GM12872 (cell line): ENCODE measurements at regions not wholly inside any gene's neighbourhood (a gene's known extent, or its start where the extent isn't known, plus 50 kb on each side); places are given as distances from the start of the nearest gene placed in this dataset.

Source experiments
- TF ChIP-seq, protein P1 (sequence below): IDR thresholded peaks from 3 replicates; pipeline ENCODE4 v1.5.1; 2011; ENCODE audit warnings: low read depth, mild to moderate bottlenecking, low read length, moderate library complexity; ENCODE audit not compliant: insufficient read depth

DNA sequence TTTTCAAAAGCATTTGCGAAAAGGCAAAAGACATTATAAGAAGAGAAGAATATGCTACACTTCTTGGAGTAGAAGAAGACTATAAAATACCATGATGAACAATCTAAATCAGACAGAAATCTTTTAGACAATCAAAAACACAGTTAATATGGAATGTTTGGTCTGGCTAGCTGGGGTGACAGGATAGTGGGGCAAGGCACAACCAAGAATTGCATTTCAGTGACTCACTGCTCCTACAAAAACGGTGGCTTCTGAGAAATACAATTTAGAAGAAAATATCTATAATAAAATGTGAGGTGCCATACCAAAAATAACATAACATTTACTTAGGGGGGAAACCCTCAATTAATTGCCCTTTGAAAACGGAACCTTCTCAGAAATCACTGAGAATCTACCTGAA is 363.4 kb downstream of the NPR3 start:
- TF ChIP-seq, protein P1, sequence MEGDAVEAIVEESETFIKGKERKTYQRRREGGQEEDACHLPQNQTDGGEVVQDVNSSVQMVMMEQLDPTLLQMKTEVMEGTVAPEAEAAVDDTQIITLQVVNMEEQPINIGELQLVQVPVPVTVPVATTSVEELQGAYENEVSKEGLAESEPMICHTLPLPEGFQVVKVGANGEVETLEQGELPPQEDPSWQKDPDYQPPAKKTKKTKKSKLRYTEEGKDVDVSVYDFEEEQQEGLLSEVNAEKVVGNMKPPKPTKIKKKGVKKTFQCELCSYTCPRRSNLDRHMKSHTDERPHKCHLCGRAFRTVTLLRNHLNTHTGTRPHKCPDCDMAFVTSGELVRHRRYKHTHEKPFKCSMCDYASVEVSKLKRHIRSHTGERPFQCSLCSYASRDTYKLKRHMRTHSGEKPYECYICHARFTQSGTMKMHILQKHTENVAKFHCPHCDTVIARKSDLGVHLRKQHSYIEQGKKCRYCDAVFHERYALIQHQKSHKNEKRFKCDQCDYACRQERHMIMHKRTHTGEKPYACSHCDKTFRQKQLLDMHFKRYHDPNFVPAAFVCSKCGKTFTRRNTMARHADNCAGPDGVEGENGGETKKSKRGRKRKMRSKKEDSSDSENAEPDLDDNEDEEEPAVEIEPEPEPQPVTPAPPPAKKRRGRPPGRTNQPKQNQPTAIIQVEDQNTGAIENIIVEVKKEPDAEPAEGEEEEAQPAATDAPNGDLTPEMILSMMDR: no peak

DNA sequence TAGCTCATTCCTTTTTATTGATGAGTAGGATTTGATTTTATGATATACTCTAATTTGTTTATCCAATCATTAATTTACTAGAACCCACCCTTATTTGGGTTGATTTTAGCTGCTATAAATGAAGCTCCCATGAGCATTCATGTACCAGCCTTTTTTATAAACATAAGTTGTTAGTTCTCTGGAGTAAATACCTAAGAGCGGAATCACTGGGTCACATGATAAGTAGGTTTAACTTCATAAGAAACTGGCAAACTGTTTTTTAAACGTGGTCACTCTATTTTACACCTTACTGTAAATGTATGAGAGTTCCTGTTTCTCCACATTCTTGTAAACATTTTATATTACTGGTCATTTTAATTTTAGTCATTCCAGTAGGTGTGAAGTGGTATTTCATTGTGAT is 364.6 kb downstream of the NPR3 start:
- TF ChIP-seq, protein P1: no peak

DNA sequence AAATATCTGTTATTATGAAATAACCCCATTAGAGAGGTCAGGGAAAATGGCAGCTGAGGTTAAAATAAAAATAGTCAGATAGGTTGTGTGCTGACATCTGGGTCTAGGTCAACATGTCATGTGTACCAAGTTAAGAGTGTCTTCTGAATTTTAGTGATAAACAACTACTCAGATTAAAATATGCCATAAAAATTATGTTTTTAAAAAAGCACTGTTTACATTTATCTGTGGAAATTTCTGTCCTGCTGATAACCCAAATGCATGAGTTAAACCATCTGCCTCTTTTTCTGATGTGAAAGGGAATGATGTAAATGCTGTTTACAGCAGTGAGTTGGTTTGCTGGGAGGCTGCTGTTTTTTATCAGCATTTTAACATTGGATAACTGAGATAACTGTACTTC is 361.2 kb upstream of the TARS1 start:
- TF ChIP-seq, protein P1: no peak

DNA sequence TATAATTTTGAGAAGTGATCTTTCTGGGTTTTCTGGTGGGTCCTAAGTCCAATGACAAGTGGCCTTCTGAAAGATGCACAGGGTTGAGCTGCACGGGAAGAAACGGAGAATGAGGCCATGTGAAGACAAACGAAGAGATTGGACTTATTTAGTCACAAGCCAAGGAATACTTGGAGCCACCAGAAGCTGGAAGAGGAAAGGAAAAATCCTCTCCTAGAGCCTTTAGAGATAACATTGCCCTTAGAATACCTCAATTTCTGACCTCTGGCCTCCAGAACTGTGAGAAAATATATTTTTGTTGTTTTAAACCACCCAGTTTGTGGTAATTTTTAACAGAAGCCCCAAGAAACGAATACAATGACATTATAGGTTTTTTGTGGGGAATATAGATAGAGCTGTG is 360.5 kb upstream of the TARS1 start:
- TF ChIP-seq, protein P1: no peak

GRCh38 chr5:33088176-33088575 is 352.6 kb upstream of the TARS1 start:
- TF ChIP-seq, protein P1: no peak

DNA sequence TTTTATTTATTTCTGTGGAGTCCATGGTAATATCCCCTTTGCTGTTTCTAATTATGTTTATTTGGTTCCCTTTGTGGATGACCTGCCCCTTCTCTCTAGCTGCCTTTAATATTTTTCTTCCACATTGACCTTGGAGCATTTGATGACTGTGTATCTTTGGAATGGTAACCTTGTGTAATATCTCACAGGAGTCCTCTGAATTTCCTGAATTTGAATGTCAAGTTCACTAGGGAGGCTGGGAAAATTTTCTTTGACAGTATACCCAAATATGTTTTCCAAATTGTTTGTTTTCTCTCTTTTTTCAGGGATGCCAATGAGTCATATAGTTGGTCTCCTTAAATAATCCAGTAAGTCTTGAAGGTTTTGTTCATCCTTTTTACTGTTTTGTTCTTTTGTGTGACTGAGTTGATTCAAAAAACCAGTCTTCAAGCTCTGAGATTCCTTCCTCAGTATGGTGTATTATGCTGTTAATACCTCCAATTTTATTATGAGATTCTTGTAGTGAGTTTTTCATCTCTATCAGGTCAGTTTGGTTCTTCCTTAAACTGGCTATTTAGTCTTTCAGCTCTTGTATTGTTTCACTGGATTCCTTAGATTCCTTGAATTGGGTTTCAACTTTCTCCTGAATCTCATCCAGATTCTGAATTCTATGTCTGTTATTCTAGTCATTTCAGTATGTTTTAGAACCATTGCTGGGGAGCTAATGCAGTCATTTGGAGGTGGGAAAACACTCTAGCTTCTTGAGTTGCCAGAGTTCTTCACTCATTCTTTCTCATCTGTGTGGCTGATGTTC is 349.0 kb upstream of the TARS1 start:
- TF ChIP-seq, protein P1: no peak

GRCh38 chr5:33092719-33093118 is 348.0 kb upstream of the TARS1 start:
- TF ChIP-seq, protein P1: no peak
